Breast epithelium (tissue), 3 donors: ENCODE measurements at regions not wholly inside any gene's neighbourhood (a gene's known extent, or its start where the extent isn't known, plus 50 kb on each side); places are given as distances from the start of the nearest gene placed in this dataset.

Source experiments
- CTCF ChIP-seq, 3 donors: fragments of 450-650 bp; IDR thresholded peaks; one replicate each; pipeline ENCODE4 v1.5.1; 2016 to 2017; ENCODE audit warnings: antibody characterized with exemption in 3 of 3, mild to moderate bottlenecking in 3 of 3, moderate library complexity in 3 of 3
- POLR2A ChIP-seq: fragments of 450-650 bp; IDR thresholded peaks from one replicate; pipeline ENCODE4 v1.6.1; 2016; ENCODE audit warnings: antibody characterized with exemption, mild to moderate bottlenecking, moderate library complexity
- POLR2AphosphoS5 ChIP-seq, 3 donors: sonication (generic); formaldehyde crosslinking; IDR thresholded peaks; one replicate each; pipeline ENCODE4 v1.6.1; 2017; ENCODE audit warnings: antibody characterized with exemption in 3 of 3

GRCh38 chr20:22939181-22939580 lies 95.9 kb upstream of the SSTR4 start:
- TF ChIP-seq CTCF (IDR thresholded peaks at IDR 0.05): no peak
- no peak for TF ChIP-seq POLR2A
- no peak for TF ChIP-seq POLR2AphosphoS5 (IDR thresholded peaks at IDR 0.05)
